Cerebellar nuclear complex (tissue), 1 donor: ENCODE measurements at regions not wholly inside any gene's neighbourhood (a gene's known extent, or its start where the extent isn't known, plus 50 kb on each side); places are given as distances from the start of the nearest gene placed in this dataset.

Experiments
- DNase-seq, 2 experiments: peaks; one replicate each; lab custom pipeline; 2025; lab: John Stamatoyannopoulos, UW

- DNase-seq = peak in 1 of 2 experiments; percentile 18
These were observed 137.9 kb downstream of the SOX9 start for GRCh38 chr17:72258711-72259110.

GRCh38 chr17:72259922-72260321 is 139.1 kb downstream of the SOX9 start:
- no peak for DNase-seq

GRCh38 chr17:72262766-72263165 is 141.9 kb downstream of the SOX9 start:
- DNase-seq = no peak

GRCh38 chr17:72264682-72265405 is 144.0 kb downstream of the SOX9 start:
- no peak for DNase-seq

- DNase-seq = no peak
These were observed 145.4 kb downstream of the SOX9 start for GRCh38 chr17:72266112-72266775.

- no peak for DNase-seq
These were observed 146.8 kb downstream of the SOX9 start for GRCh38 chr17:72267601-72268000.

GRCh38 chr17:72268431-72268830 is 147.6 kb downstream of the SOX9 start:
- DNase-seq = no peak

GRCh38 chr17:72270273-72270924 is 149.6 kb downstream of the SOX9 start:
- DNase-seq = no peak

- DNase-seq = no peak
These were observed 150.8 kb downstream of the SOX9 start for GRCh38 chr17:72271603-72272002.

- DNase-seq = no peak
These were observed 152.7 kb downstream of the SOX9 start for GRCh38 chr17:72273289-72274056.

- DNase-seq = no peak
These were observed 153.8 kb downstream of the SOX9 start for GRCh38 chr17:72274614-72275013.

GRCh38 chr17:72280881-72281280 is 160.1 kb downstream of the SOX9 start:
- no peak for DNase-seq

GRCh38 chr17:72282439-72283029 is 161.7 kb downstream of the SOX9 start:
- DNase-seq = no peak

GRCh38 chr17:72284806-72285205 is 164.0 kb downstream of the SOX9 start:
- no peak for DNase-seq

GRCh38 chr17:72287586-72287985 is 166.8 kb downstream of the SOX9 start:
- DNase-seq = peak in 1 of 2 experiments; percentile 43

GRCh38 chr17:72294487-72294893 is 173.7 kb downstream of the SOX9 start:
- DNase-seq = no peak

GRCh38 chr17:72295916-72296315 is 175.1 kb downstream of the SOX9 start:
- DNase-seq = no peak

- no peak for DNase-seq
These were observed 175.6 kb downstream of the SOX9 start for GRCh38 chr17:72296456-72296855.

- DNase-seq = no peak
These were observed 176.7 kb downstream of the SOX9 start for GRCh38 chr17:72297326-72298115.

- no peak for DNase-seq
These were observed 178.3 kb downstream of the SOX9 start for GRCh38 chr17:72299100-72299499.

GRCh38 chr17:72299592-72299991 is 178.8 kb downstream of the SOX9 start:
- no peak for DNase-seq
